Frontal cortex (tissue), 3 donors: ENCODE measurements at regions not wholly inside any gene's neighbourhood (a gene's known extent, or its start where the extent isn't known, plus 50 kb on each side); places are given as distances from the start of the nearest gene placed in this dataset.
"Not testable (repeated sequence)": the region's sequence is repeated elsewhere in the genome, so short reads cannot be mapped to it uniquely, and the experiment has no call there.

ENCODE experiments used
- DNase-seq, 2 donors: peaks; one replicate each; pipeline ENCODE4 v3.0.0; 2012; ENCODE audit warnings: low spot score in 2 of 2
- FAIRE-seq: peaks from 2 replicates; lab custom pipeline; 2012; peaks lifted over from hg19 to GRCh38; lab: Jason Lieb, UNC
- donor health status: control.
- donor health status: control.
- donor health status: control.

DNA sequence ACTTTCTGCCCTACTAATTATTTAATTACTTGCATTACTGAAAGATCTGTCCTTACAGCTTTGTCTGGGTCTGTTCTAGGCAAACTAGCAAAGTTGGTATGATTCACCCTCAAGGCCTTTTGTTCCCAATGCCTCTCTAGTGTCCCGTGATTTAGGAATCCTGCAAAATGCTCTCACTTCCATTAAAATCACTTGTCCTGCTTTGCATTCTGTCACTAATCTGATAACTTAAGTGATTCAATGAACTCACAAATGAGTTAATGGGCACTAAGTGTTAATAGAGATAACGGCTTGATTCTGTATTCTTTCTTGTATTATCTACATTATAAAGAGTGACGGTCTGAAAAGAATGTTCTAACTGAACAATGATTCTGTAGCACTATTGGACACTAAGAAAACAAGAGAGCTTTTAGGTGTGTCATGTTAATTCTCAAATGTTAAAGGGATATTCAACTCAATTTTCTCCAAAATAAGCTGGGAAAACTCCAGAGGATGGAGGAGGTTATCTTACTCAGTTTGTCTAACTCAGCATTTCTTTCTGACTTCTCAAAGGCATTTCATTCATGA is 697.3 kb downstream of the CETN3 start:
- FAIRE-seq: no peak
- DNase-seq: no peak

DNA sequence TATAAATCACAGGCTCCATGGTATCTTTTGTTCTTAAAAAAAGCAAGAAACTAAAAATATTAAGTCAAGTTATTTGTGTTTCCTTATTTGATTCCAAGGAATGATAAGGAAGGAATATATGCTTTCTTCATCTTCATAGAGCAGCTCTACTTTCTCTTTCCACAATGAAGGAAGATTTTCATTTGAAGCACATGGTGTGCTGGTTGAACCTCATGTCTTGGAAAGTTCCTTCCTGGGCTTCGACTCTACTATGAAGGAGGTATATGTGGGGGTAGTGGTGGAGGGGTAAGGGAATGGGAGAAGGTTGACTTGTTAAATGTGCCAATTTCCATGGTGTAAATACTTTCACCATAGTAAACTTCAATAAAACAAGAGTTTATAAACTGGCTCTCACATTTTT is 698.0 kb downstream of the CETN3 start:
- FAIRE-seq (no peak), DNase-seq (no peak)

DNA sequence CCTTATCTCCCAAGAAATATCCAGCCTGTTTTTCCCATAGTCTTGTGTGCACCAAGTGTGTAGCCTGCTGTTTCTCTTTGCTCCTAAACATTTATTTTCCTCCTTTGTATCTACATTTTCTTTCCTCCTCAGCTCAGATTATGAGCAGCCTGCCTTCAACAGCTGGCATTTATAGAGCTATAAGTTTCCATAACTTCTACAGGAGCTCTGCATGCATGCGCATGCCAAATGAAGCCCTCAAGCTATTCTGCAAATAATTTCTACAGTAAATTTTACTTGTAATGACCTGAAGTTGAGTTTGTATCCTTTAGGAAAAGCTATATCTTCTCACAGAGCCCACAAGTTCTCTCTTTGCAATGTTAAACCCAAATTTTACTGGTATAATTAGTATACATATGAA is 699.5 kb downstream of the CETN3 start:
- DNase-seq: no peak
- no peak for FAIRE-seq

DNA sequence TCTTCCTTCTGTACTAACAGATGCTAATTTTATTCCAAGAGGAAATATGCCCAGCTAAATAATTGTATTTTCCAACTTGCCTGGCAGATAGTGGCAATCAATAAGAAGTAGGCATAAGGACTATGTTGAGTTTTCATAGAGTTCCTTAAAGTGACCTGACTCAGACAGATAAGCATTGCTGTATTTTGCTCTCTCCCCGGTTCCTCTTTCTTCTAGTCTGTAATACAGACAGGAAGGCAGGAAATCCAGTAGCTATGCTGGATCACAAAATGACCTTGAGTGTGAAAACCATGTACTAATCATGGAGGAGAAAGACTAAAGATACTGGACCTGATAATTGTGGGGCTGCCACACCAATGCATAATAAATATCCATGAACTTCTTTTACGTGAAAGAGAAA is 701.7 kb downstream of the CETN3 start:
- DNase-seq (no peak), FAIRE-seq (no peak)

DNA sequence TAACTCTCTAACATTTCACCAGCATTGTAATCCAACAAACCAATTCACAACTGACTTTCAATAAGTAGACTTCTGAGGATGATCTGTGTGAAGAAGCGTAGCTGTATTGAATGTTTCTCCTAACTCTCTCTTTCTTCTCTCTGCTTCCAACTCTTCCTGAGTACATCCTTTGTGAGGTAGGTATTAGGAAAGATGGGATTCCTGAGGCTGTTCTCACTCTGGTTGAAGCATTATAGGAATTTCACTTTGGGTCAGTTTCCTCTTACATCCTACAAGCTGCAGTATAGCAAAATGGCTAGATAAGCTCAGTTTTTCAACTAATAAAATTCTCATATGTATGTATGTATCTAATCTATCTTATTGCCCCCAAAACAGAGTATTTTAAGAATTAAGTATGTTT is 702.8 kb downstream of the CETN3 start:
- no peak for DNase-seq
- FAIRE-seq: no peak

DNA sequence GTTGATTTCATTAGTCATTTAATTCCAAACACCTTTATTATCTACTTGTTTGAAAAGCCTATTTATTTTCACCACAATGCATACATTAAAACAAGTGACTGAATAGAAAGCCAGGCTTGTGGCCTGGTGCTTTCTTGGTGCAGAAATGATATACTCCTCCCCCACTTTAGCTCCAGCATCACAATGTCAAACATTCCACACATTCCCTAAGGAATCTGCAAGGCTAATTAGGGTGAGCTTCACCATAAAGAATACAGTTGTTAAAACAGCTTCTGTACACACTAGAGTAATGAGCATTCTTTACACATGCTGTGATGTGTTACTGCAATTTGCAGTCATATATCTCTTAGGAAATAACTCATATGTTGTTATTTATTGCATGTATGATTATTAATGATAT is 705.7 kb downstream of the CETN3 start:
- FAIRE-seq: no peak
- DNase-seq: no peak

DNA sequence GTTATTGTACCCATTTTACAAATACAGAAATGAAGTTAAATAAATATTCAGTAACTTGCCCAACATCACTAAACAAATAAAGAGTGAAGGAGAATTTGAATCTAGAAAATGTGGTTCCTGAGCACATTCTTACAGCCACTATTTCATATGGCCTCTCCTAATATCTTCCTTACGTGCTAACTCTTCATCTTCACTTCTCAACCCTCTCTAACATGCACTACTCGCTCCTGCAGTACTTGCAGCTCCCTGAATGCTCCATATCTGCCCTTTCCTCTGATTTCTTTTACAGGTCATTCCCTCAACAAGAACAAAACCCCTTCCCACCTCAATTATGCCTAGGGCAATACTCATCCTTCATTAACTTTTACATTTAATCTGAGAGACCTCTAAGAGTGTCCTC is 711.5 kb downstream of the CETN3 start:
- no peak for DNase-seq
- no peak for FAIRE-seq

DNA sequence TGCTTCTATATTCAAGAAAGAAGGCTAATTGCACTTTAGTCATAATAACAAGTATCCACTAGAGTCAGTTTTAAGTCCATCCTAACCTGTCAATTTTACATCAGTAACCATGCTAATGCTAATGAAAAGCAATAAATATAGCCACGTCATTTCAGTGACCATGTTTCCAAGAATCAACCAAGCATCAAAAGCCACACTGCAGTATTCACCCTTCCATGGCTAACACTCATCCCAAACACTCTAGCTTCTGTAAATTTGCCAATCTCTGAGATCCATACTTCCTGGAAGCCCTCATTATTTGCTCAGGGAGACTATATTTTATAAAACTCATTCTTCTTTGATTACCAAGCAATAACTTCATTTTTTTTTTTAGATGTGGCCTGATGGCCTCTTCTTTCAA is 712.0 kb downstream of the CETN3 start:
- DNase-seq: no peak
- FAIRE-seq: no peak

DNA sequence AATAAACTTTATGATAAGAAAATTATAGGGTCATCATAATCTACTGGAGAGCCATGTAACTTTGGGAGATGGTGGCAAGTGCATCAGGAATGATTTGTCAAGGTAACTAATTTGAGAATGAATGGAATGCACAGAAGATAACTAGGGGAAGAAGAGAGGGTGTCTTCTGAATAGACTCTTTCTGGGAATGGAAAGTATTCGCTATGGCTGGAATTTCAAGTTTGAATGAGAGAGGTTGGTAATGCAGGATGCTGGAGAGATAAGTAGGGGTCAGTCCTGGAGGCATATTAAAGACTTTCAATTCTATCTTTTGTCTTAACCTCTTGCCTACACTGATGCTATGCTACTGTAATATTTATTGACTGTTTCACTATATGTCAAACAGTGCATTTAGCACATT is 714.2 kb downstream of the CETN3 start:
- FAIRE-seq (no peak), DNase-seq (no peak)

DNA sequence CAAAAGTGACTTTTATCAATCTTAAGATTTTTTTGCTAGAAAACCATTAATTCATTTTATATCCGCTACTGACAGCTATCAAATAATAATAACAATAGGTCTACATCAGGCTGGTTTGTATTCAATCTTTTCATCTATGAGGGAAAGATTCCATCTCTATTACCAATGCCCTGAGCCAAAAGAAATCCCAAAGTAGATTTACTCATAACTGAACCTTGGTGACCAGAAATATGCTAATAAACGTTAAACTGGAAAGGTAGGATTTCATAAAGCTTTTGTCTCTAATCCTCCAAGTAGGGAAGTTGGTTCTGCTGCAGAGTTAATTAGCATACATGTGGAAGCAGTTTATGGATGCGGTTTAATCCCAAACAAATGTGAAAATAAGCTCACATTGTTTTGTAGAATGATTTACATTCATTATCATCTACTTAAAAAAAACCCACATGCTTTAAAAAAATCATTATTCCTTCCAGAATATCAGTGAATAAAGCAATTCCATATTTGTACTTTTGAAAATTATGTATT is 715.5 kb downstream of the CETN3 start:
- FAIRE-seq (no peak), DNase-seq (no peak)

DNA sequence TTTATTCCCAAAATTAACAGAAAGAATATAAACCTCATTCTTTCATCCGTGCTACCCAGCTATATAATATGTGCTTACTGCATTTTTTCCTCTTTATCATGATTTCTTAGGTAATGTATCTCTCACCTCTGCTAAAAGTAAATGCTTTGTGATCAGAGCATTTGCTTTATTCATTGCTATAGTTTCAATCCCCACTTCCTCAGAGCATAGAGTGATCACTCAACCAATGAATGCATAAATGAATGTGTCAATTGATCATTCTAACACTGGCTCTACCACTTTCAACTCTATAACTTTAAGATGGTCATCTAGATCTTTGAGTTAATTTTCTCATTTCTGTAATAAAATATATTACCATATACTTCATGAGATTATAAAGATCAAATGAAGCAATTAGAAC is 719.2 kb downstream of the CETN3 start:
- no peak for DNase-seq

DNA sequence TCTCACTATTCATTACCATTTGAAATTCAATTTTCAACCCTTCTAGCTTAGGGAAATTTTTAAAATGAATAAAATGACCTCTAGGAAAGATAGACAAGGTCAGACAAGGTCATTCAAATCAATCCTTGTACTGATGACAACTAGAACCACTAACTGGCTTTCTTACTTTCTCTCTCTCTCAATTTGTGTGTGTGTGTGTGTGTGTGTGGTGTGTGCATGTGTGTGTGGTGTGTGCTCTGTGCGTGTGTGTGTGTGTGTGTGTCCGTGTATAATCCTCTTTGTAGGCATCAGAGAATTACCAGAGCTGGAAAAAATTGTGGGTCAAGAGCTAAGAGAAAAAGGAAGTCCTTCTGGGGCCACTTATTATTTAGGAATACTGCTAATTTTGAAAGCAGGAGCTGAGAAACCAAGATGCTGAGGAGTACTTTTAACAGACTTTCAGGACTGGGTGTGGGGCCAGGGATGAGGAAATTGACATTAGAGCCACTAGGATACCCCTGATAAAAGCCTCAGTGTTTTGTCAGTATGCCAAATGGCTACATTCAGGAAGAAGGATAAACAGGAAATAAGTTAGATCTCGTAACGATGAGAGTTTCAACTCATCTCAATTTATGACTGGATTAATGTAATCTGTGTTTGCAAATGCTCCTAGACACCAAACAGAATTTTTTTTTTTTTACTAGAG is 723.3 kb downstream of the CETN3 start:
- DNase-seq: no peak
- FAIRE-seq: no peak

More for the DNA sequence above, 719.2 kb downstream of the CETN3 start:
- no peak for FAIRE-seq

DNA sequence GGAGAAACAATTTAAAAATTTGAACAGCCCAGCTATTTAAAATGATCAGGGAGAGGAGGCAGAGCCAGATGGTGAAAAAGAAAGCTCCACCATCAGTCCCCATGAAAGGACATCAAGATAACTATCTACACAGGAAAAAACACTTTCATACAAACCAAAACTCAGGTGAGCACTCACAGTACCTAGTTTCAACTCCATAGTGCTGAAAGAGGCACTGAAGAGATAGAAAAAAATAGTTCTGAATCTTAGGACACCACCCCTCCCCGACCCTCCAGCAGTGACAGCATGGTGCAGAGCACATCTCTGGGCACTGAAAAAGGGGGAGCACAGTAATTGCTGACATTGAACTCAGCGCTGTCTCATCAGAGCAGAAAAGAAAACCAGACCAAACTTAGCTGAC is 732.9 kb downstream of the CETN3 start:
- DNase-seq (no peak), FAIRE-seq (no peak)

DNA sequence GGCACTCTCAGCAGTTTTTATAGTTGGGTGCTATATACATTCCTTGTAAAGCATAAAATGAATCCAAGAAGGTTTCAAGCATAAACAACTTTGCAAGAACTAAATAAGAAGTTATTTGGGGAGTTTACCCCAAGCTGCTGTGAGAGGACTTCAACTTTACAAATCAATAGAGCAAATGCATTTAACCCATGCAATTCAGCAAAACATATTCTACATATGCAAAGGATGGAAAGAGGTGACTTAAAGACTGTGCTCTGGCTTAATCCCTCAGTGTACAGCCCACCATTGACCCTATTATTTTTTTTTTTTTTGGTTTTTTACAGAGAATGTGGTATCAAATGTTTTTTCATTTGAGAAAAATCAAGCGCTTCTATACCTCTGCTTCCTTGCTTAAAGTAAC is 736.5 kb downstream of the CETN3 start:
- no peak for DNase-seq
- FAIRE-seq: no peak

DNA sequence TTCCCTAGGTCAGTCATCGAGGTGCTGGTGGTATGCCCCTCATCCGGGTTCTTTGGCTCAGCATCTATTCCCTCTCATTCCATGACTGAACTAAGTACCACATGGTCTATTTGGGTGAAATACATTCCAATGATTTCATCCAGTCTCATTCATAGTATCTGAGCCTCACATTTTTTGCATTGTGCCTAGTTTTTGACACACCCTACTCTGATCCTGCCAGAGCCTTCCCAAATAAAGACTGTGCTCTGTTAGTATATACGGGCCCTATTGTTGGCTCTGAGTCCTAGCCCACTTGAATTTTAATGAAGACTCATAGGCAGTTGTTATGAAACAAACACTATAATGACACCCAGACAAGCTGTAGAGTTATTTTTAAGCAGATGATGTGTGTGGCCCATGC is 740.7 kb downstream of the CETN3 start:
- FAIRE-seq: no peak
- DNase-seq: no peak

DNA sequence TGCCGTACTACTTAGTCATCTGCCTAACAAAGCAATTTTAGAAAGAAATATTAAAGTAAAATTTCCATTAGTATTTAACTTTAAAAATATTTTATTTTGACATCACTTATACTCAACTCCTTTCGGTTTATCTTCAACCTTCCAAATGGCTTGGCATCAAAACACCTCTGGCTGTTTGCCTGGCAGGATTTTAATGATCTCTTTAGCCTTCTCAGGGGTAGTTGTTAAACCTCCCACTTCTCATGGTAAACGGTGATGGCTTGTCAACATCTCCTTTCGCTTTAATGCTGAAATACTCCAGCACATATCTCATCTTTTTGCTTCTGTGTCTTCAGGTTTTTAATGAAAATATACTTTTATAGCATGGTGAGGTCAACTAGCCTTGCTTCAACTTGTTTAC is 747.1 kb downstream of the CETN3 start:
- FAIRE-seq: no peak
- DNase-seq: no peak

DNA sequence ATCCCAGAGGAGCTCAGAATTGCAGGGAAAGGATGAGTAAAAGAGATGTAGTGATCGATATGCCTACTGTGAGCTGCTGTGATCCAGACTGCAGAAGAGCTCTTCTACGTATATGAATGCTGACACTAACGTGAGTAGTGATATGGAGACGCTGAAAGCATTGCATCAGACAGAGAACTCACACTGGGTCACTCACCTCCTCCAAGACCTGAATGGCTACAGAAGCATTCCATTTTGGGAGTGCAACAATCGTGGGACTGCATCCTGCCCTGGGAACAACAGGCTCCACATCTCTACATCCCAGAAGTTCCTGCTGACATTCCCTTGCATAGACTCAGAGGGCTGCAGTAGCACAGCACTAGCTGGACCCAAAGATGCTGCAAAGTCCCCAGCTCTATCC is 755.9 kb upstream of the MEF2C start:
- DNase-seq: no peak
- no peak for FAIRE-seq

DNA sequence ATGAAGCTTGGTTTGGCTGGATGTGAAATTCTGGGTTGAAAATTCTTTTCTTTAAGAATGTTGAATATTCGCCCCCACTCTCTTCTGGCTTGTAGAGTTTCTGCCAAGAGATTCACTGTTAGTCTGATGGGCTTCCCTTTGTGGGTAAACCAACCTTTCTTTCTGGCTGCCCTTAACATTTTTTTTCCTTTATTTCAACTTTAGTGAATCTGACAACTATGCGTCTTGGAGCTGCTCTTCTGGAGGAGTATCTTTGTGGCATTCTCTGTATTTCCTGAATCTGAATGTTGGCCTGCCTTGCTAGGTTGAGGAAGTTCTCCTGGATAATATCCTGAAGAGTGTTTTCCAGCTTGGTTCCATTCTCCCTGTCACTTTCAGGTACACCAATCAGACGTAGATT is 751.2 kb upstream of the MEF2C start:
- DNase-seq, FAIRE-seq: not testable (repeated sequence)

DNA sequence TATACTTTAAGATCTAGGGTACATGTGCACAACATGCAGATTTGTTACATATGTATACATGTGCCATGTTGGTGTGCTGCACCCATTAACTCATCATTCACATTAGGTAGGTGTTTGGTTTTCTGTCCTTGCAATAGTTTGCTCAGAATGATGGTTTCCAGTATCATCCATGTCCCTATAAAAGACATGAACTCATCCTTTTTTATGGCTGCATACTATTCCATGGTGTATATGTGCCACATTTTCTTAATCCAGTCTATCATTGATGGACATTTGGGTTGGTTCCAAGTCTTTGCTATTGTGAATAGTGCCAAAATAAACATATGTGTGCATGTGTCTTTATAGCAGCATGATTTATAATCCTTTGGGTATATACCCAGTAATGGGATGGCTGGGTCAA is 747.1 kb upstream of the MEF2C start:
- DNase-seq, FAIRE-seq: not testable (repeated sequence)

DNA sequence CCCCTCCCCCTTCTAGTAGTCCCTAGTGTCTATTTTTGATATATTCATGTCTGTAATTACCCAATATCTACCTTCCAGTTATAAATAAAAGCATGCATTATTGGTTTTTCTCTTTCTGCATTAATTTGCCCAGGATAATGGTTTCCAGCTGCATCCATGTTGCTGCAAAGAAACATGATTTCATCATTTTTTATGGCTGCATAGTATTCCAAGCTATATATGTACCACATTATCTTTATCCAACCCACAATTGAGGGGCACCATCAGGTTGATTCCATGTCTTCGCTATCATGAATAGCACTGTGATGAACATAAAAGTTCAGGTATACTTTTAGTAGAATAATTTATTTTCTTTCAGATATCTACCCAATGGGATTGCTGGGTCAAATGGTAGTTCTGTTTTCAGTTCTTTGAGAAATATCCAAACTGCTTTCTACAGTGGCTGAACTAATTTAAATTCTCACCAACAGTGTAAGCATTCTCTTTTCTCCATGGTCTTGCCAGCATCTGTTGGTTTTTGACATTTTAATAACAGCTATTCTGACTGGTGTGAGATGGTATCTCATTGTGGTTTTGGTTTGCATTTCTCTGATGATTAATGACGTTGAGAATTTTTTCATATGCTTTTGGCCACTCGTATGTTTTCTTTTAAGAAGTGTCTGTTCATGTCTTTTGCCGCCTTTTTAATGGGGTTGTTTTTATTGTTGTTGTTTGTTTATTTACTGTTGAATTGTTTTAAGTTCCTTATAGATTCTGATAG is 746.1 kb upstream of the MEF2C start:
- DNase-seq (no peak), FAIRE-seq (no peak)

DNA sequence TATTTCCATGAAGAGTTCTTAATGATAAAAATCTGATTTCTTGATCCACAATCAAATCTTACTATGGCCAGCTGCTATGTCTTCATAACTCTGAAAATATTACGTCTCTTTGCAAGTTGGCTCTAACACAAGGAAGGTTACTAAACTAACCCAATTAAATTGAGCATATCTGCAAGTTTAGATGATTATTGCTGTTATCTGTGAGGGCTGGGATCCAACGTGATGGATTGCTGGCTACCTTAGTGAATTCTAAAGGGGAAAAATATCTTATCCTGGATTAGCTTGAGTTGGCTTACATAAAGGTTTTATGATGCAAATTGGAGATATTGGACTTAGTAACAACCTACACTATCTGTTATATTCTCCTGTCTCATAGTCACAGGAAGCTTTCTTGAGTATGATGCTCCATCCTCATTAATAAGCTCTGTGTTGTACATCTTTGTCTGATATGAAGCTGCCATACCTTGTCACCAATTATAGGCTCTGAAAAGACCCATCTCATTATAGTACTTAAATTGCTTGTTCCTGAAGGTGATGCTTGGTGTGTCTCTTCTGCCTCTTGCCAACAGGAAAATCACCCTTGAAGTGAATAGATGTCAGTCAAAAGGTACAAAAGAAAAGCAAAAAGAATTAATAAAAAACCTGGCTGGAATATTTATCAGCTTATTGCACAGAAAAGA is 733.0 kb upstream of the MEF2C start:
- FAIRE-seq (no peak), DNase-seq (no peak)
